ENCODE measurements at regions not wholly inside any gene's neighbourhood (a gene's known extent, or its start where the extent isn't known, plus 50 kb on each side); places are given as distances from the start of the nearest gene placed in this dataset.
"Not testable (repeated sequence)": the region's sequence is repeated elsewhere in the genome, so short reads cannot be mapped to it uniquely, and the experiment has no call there.

DNA sequence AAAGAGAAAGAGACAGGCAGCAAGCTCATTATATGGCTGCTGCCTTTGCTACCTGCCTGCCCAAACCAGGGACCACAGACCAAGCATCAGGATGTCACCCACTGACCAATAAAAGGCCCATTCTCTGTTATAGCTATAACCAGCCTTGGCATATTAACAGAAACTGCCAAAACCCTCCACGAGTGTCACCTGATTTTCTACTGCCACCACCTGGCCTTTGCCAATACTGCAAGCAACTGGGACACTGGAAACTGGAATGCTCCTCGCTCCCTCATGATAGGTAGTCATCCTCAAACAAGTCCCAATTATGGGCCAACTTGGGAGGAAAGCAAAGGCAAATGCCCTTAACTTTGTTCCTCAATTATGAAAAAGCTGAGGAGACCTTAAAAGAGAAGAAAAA, 76.0 kb downstream of the SPIN4 start:
- H3K36me3 ChIP-seq = no peaks in the 10 kb centered on the region
- H3K27me3 ChIP-seq = no peaks in the 10 kb centered on the region
- no peak for DNase-seq
- TF ChIP-seq POLR2A (IDR thresholded peaks at IDR 0.05) = no peak
- TF ChIP-seq, protein P1, sequence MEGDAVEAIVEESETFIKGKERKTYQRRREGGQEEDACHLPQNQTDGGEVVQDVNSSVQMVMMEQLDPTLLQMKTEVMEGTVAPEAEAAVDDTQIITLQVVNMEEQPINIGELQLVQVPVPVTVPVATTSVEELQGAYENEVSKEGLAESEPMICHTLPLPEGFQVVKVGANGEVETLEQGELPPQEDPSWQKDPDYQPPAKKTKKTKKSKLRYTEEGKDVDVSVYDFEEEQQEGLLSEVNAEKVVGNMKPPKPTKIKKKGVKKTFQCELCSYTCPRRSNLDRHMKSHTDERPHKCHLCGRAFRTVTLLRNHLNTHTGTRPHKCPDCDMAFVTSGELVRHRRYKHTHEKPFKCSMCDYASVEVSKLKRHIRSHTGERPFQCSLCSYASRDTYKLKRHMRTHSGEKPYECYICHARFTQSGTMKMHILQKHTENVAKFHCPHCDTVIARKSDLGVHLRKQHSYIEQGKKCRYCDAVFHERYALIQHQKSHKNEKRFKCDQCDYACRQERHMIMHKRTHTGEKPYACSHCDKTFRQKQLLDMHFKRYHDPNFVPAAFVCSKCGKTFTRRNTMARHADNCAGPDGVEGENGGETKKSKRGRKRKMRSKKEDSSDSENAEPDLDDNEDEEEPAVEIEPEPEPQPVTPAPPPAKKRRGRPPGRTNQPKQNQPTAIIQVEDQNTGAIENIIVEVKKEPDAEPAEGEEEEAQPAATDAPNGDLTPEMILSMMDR (IDR thresholded peaks at IDR 0.05) = peak in 2 of 6 experiments; percentile 3 to 19
- no peak overlapping the region for H3K27ac ChIP-seq
- H3K4me3 ChIP-seq = no peak overlapping the region
- no peaks in the 10 kb centered on the region for H3K4me1 ChIP-seq
- H3K9me3 ChIP-seq = no peaks in the 10 kb centered on the region

- Histone ChIP-seq H3K27me3 (no peaks in the 10 kb centered on the region), H3K27ac (no peak overlapping the region), H3K36me3 (no peaks in the 10 kb centered on the region), H3K4me1 (no peaks in the 10 kb centered on the region), H3K9me3 (no peaks in the 10 kb centered on the region), H3K4me3 (no peak overlapping the region)
- DNase-seq = no peak
- TF ChIP-seq POLR2A (IDR thresholded peaks at IDR 0.05) = no peak
- TF ChIP-seq, protein P1 (IDR thresholded peaks at IDR 0.05) = no peak
These were observed 80.3 kb downstream of the SPIN4 start for GRCh38 chrX:63270873-63271272.

GRCh38 chrX:63258144-63258543, 93.0 kb downstream of the SPIN4 start:
- no peaks in the 10 kb centered on the region for H3K4me1 ChIP-seq
- no peaks in the 10 kb centered on the region for H3K9me3 ChIP-seq
- no peak overlapping the region for H3K4me3 ChIP-seq
- H3K27me3 ChIP-seq = no peaks in the 10 kb centered on the region
- no peak overlapping the region for H3K27ac ChIP-seq
- TF ChIP-seq, protein P1 (IDR thresholded peaks at IDR 0.05) = no peak
- no peak for TF ChIP-seq POLR2A (IDR thresholded peaks at IDR 0.05)
- no peaks in the 10 kb centered on the region for H3K36me3 ChIP-seq
- DNase-seq = no peak

DNA sequence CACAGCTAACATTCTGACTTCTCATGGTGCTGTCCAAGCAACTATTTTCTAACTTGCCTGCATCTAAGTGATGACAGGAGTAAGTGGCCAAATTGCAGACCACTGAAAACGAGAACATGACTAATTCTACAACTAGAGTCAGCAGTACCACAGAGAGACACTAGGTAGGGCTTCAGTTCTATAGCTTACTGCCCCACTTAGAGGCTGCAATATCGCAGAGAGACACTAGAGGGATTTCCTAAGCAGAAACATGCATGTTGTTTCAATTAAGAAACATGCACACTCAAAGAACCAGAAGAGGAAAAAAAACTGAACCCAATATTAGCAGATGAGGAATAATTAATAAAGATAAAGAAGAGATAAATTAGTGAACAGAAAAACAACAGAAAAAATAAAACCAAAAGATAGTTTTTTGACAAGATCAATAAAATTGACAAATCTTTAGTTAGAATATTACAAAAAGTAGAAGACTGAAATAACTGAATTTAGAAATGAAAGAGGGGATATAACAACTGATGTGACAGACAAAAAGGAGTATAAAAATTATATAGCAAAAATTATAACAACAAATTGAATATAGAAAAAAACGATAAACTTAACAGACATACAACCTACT, 100.8 kb downstream of the SPIN4 start:
- Histone ChIP-seq H3K36me3 (no peaks in the 10 kb centered on the region), H3K9me3 (no peaks in the 10 kb centered on the region), H3K27ac (no peak overlapping the region), H3K4me1 (no peaks in the 10 kb centered on the region), H3K27me3 (no peaks in the 10 kb centered on the region), H3K4me3 (no peak overlapping the region)
- no peak for TF ChIP-seq POLR2A (IDR thresholded peaks at IDR 0.05)
- TF ChIP-seq, protein P1 (IDR thresholded peaks at IDR 0.05) = peak; percentile 9 to 82 (median 74)
- peak in 1 of 3 donors; percentile 55 for DNase-seq

- H3K4me1 ChIP-seq, H3K36me3 ChIP-seq, DNase-seq, H3K27ac ChIP-seq, H3K4me3 ChIP-seq, H3K9me3 ChIP-seq, H3K27me3 ChIP-seq: not testable (repeated sequence)
These were observed 108.4 kb downstream of the SPIN4 start for GRCh38 chrX:63242689-63243088.

- not testable (repeated sequence) for H3K4me1 ChIP-seq, DNase-seq, H3K9me3 ChIP-seq, H3K4me3 ChIP-seq, H3K27me3 ChIP-seq, H3K36me3 ChIP-seq, H3K27ac ChIP-seq
These were observed 115.2 kb downstream of the SPIN4 start for GRCh38 chrX:63235963-63236362.

GRCh38 chrX:63233013-63233412, 118.1 kb downstream of the SPIN4 start:
- H3K27me3 ChIP-seq, H3K4me3 ChIP-seq, H3K27ac ChIP-seq, DNase-seq, H3K4me1 ChIP-seq, H3K9me3 ChIP-seq, H3K36me3 ChIP-seq: not testable (repeated sequence)

GRCh38 chrX:63218202-63218601, 132.9 kb downstream of the SPIN4 start:
- H3K27ac ChIP-seq, DNase-seq, H3K9me3 ChIP-seq, H3K4me1 ChIP-seq, H3K27me3 ChIP-seq, H3K36me3 ChIP-seq, H3K4me3 ChIP-seq: not testable (repeated sequence)

DNA sequence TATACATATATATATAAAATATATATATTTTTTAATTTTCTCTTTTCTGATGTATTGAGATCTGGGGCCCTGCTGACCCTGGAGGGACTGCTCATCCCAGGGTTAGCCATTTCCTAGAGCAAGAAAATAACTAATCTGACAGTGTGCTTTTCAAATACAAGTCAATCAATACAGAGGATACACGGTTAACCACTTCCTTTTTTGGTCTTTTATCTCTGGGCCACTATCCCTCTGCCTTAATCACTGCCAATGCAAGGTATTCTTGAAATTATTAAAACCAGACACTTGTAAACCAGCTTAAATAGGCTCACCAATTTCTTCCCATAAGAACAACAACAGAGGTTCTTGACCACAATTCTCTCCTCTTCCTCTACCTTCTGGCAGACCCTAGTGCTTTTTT, 133.6 kb downstream of the SPIN4 start:
- not testable (repeated sequence) for H3K27me3 ChIP-seq, H3K4me1 ChIP-seq, H3K27ac ChIP-seq, H3K4me3 ChIP-seq, H3K9me3 ChIP-seq, H3K36me3 ChIP-seq, DNase-seq

GRCh38 chrX:63209645-63210044, 141.5 kb downstream of the SPIN4 start:
- not testable (repeated sequence) for H3K4me3 ChIP-seq, H3K36me3 ChIP-seq, H3K9me3 ChIP-seq, H3K4me1 ChIP-seq, DNase-seq, H3K27me3 ChIP-seq, H3K27ac ChIP-seq

GRCh38 chrX:63209128-63209527, 142.0 kb downstream of the SPIN4 start:
- not testable (repeated sequence) for H3K36me3 ChIP-seq, H3K9me3 ChIP-seq, H3K27me3 ChIP-seq, H3K4me3 ChIP-seq, H3K4me1 ChIP-seq, DNase-seq, H3K27ac ChIP-seq

Measured in Peyer's patch (tissue), 4 donors.